Liver (tissue), 3 donors: ENCODE measurements at regions not wholly inside any gene's neighbourhood (a gene's known extent, or its start where the extent isn't known, plus 50 kb on each side); places are given as distances from the start of the nearest gene placed in this dataset.

Source experiments
- FOXA1 ChIP-seq: IDR thresholded peaks from 2 replicates; pipeline ENCODE4 v1.6.1; 2016; ENCODE audit warnings: antibody characterized with exemption
- MAX ChIP-seq: IDR thresholded peaks from 2 replicates; pipeline ENCODE4 v1.6.1; 2016; ENCODE audit warnings: antibody characterized with exemption
- RAD21 ChIP-seq, 2 donors: IDR thresholded peaks; 2 replicates each; pipeline ENCODE4 v1.6.1; 2016; ENCODE audit warnings: antibody characterized with exemption in 2 of 2, mild to moderate bottlenecking in 2 of 2
- TAF1 ChIP-seq: conservative IDR thresholded peaks from 2 replicates; pipeline ENCODE4 v1.6.1; 2016; ENCODE audit warnings: antibody characterized with exemption, mild to moderate bottlenecking
- TF ChIP-seq, protein P1 (sequence below): fragments of 150-350 bp; IDR thresholded peaks from 2 replicates; pipeline ENCODE4 v1.5.1; 2017; ENCODE audit warnings: improper control_type of control experiment, low read depth, low read length; ENCODE audit not compliant: missing input control
- TF ChIP-seq, protein P2 (sequence below): IDR thresholded peaks from 2 replicates; pipeline ENCODE4 v1.6.1; 2016; ENCODE audit warnings: antibody characterized with exemption
- donor health status: healthy.
- donor health status: healthy.

DNA sequence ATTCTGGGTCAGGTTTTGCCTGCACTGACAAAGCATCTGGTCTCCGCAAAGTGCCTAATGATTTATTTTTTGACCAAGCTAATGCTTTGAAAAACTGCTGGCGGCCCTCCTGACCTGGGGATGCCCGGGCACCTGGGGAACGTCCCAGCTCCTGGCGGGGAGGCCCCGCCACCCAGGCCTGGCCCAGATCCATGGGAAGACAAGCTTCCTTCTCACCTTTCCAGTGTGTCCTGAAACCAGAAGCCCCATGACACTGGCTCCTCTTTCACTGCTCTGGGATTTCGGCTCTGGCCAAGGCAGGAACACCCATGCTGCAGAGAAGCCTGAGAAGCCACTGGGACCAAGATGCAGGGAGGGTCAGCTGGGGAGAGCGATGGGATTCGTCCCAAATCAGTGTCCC lies 144.1 kb downstream of the SEC61B start:
- TF ChIP-seq, protein P1, sequence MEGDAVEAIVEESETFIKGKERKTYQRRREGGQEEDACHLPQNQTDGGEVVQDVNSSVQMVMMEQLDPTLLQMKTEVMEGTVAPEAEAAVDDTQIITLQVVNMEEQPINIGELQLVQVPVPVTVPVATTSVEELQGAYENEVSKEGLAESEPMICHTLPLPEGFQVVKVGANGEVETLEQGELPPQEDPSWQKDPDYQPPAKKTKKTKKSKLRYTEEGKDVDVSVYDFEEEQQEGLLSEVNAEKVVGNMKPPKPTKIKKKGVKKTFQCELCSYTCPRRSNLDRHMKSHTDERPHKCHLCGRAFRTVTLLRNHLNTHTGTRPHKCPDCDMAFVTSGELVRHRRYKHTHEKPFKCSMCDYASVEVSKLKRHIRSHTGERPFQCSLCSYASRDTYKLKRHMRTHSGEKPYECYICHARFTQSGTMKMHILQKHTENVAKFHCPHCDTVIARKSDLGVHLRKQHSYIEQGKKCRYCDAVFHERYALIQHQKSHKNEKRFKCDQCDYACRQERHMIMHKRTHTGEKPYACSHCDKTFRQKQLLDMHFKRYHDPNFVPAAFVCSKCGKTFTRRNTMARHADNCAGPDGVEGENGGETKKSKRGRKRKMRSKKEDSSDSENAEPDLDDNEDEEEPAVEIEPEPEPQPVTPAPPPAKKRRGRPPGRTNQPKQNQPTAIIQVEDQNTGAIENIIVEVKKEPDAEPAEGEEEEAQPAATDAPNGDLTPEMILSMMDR: no peak
- TF ChIP-seq, protein P2, sequence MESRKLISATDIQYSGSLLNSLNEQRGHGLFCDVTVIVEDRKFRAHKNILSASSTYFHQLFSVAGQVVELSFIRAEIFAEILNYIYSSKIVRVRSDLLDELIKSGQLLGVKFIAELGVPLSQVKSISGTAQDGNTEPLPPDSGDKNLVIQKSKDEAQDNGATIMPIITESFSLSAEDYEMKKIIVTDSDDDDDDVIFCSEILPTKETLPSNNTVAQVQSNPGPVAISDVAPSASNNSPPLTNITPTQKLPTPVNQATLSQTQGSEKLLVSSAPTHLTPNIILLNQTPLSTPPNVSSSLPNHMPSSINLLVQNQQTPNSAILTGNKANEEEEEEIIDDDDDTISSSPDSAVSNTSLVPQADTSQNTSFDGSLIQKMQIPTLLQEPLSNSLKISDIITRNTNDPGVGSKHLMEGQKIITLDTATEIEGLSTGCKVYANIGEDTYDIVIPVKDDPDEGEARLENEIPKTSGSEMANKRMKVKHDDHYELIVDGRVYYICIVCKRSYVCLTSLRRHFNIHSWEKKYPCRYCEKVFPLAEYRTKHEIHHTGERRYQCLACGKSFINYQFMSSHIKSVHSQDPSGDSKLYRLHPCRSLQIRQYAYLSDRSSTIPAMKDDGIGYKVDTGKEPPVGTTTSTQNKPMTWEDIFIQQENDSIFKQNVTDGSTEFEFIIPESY: no peak
- TF ChIP-seq TAF1: no peak
- TF ChIP-seq MAX: no peak
- no peak for TF ChIP-seq RAD21 (IDR thresholded peaks at IDR 0.05)
- TF ChIP-seq FOXA1: no peak
